Trophoblast cell (in vitro differentiated cells and primary cell): ENCODE measurements at regions not wholly inside any gene's neighbourhood (a gene's known extent, or its start where the extent isn't known, plus 50 kb on each side); places are given as distances from the start of the nearest gene placed in this dataset.

ENCODE experiments used
- DNase-seq, 2 donors: peaks; one replicate each; pipeline ENCODE4 v3.0.0-alpha.2; 2016
- H2AFZ ChIP-seq: 2 replicates; pipeline ENCODE4 v1.6.1; 2013; ENCODE audit warnings: low read length, moderate library complexity, mild to moderate bottlenecking; ENCODE audit not compliant: insufficient read depth, poor library complexity
- H2AK5ac ChIP-seq: 2 replicates; pipeline ENCODE4 v1.6.1; 2013; ENCODE audit warnings: mild to moderate bottlenecking, low read length
- H2BK120ac ChIP-seq: 2 replicates; pipeline ENCODE4 v1.6.1; 2013; ENCODE audit warnings: low read length, mild to moderate bottlenecking, moderate library complexity; ENCODE audit not compliant: insufficient read depth, poor library complexity
- H2BK12ac ChIP-seq: 2 replicates; pipeline ENCODE4 v1.6.1; 2013; ENCODE audit warnings: mild to moderate bottlenecking, low read length, moderate library complexity
- H2BK5ac ChIP-seq: 2 replicates; pipeline ENCODE4 v1.6.1; 2013; ENCODE audit warnings: low read length, low read depth, moderate library complexity, mild to moderate bottlenecking; ENCODE audit not compliant: poor library complexity
- H3K14ac ChIP-seq: 2 replicates; pipeline ENCODE4 v1.6.1; 2013; ENCODE audit warnings: mild to moderate bottlenecking, low read length
- H3K18ac ChIP-seq: 2 replicates; pipeline ENCODE4 v1.6.1; 2013; ENCODE audit warnings: mild to moderate bottlenecking, low read length
- H3K23ac ChIP-seq: 2 replicates; pipeline ENCODE4 v1.6.1; 2013; ENCODE audit warnings: low read length
- H3K27ac ChIP-seq: 2 replicates; pipeline ENCODE4 v1.5.1; 2013; ENCODE audit warnings: low read depth, mild to moderate bottlenecking, inconsistent platforms, low read length, moderate library complexity
- H3K27me3 ChIP-seq: 2 replicates; pipeline ENCODE4 v1.6.1; 2013; ENCODE audit warnings: inconsistent platforms, mild to moderate bottlenecking, low read length, moderate library complexity; ENCODE audit not compliant: insufficient read depth
- H3K36me3 ChIP-seq, 2 experiments: 1 replicate in 1 of 2; 2 replicates in 1 of 2; pipeline ENCODE4 v1.6.1; 2013; ENCODE audit warnings: low read length in 2 of 2, mild to moderate bottlenecking in 2 of 2, moderate library complexity in 1 of 2; ENCODE audit not compliant: insufficient read depth in 2 of 2, control insufficient read depth in 1 of 2
- H3K4ac ChIP-seq: 2 replicates; pipeline ENCODE4 v1.6.1; 2013; ENCODE audit warnings: low read depth, mild to moderate bottlenecking, low read length, moderate library complexity
- H3K4me1 ChIP-seq, 2 experiments: 1 replicate in 1 of 2; 2 replicates in 1 of 2; pipeline ENCODE4 v1.6.1; 2013; ENCODE audit warnings: low read length in 2 of 2, mild to moderate bottlenecking in 2 of 2, moderate library complexity in 1 of 2; ENCODE audit not compliant: insufficient read depth in 2 of 2, control insufficient read depth in 1 of 2
- H3K4me2 ChIP-seq: 2 replicates; pipeline ENCODE4 v1.6.1; 2013; ENCODE audit warnings: inconsistent platforms, mild to moderate bottlenecking, low read length, moderate library complexity
- H3K4me3 ChIP-seq: 2 replicates; pipeline ENCODE4 v1.5.1; 2013; ENCODE audit warnings: mild to moderate bottlenecking, low read depth, low read length, inconsistent platforms
- H3K79me1 ChIP-seq: one replicate; pipeline ENCODE4 v1.6.1; 2013; ENCODE audit warnings: low read length
- H3K79me2 ChIP-seq: 2 replicates; pipeline ENCODE4 v1.6.1; 2013; ENCODE audit warnings: low read length, mild to moderate bottlenecking; ENCODE audit not compliant: control insufficient read depth, insufficient read depth, poor library complexity
- H3K9ac ChIP-seq: 2 replicates; pipeline ENCODE4 v1.6.1; 2013; ENCODE audit warnings: mild to moderate bottlenecking, low read length
- H3K9me3 ChIP-seq: 2 replicates; pipeline ENCODE4 v1.6.1; 2013; ENCODE audit warnings: low read depth, mild to moderate bottlenecking, control low read depth, inconsistent platforms, low read length; ENCODE audit not compliant: insufficient read depth
- H4K12ac ChIP-seq: 2 replicates; pipeline ENCODE4 v1.6.1; 2013; ENCODE audit warnings: low read depth, mild to moderate bottlenecking, low read length, moderate library complexity
- H4K8ac ChIP-seq: 2 replicates; pipeline ENCODE4 v1.6.1; 2013; ENCODE audit warnings: low read depth, mild to moderate bottlenecking, low read length, moderate library complexity
- H4K91ac ChIP-seq: one replicate; pipeline ENCODE4 v1.6.1; 2013; ENCODE audit warnings: low read depth, mild to moderate bottlenecking, low read length, moderate library complexity
- WGBS: extraction: QIAGEN DNeasy Blood & Tissue Kit; methylation state at CpG from one replicate; pipeline ENCODE4 v1.1.7; 2013; ENCODE audit warnings: missing lambda C conversion rate; ENCODE audit not compliant: insufficient read length, insufficient coverage; ENCODE audit errors: extremely low coverage; 5-methylcytosine and 5-hydroxymethylcytosine counted together

DNA sequence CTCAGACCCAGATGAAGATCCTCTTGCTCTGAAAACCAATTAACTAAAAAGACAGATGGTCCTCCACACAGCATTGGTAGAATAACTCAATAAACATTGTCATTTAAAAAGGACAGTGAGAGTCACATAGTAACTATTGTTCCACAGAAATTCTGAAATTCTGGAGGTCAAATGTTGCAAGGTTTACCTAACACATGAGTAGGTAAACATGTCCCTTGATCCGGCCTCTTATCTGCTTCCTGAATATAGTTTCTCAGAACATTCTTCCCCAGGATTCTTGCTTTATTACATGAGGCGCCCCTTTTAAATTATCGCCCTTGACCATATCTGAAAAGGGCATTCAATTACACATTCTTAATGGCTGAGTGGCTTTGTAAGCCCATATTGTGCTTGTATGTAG is 270.7 kb downstream of the SEMA3D start:
- peaks cover 3% of the 10 kb centered on the region for H3K79me1 ChIP-seq
- H2AFZ ChIP-seq = no peak overlapping the region
- no peak overlapping the region for H4K12ac ChIP-seq
- H3K4me1 ChIP-seq = peaks cover 4% of the 10 kb centered on the region in 2 experiments
- H3K79me2 ChIP-seq = no peaks in the 10 kb centered on the region
- H2AK5ac ChIP-seq = no peak overlapping the region
- no peak overlapping the region for H3K4me2 ChIP-seq
- no peaks in the 10 kb centered on the region for H3K36me3 ChIP-seq
- no peak overlapping the region for H3K14ac ChIP-seq
- H3K27ac ChIP-seq = no peak overlapping the region
- H4K91ac ChIP-seq = no peak overlapping the region
- H2BK12ac ChIP-seq = no peak overlapping the region
- peaks cover 2% of the 10 kb centered on the region for H3K9me3 ChIP-seq
- no peak overlapping the region for H2BK120ac ChIP-seq
- no peak overlapping the region for H3K4me3 ChIP-seq
- no peak overlapping the region for H3K9ac ChIP-seq
- no peak overlapping the region for H3K4ac ChIP-seq
- H3K27me3 ChIP-seq = no peaks in the 10 kb centered on the region
- H3K23ac ChIP-seq = no peak overlapping the region
- no CpG with 5 or more reads among the region's 3 CpGs for WGBS
- DNase-seq = no peak
- no peak overlapping the region for H4K8ac ChIP-seq
- H3K18ac ChIP-seq = no peak overlapping the region
- H2BK5ac ChIP-seq = no peak overlapping the region

DNA sequence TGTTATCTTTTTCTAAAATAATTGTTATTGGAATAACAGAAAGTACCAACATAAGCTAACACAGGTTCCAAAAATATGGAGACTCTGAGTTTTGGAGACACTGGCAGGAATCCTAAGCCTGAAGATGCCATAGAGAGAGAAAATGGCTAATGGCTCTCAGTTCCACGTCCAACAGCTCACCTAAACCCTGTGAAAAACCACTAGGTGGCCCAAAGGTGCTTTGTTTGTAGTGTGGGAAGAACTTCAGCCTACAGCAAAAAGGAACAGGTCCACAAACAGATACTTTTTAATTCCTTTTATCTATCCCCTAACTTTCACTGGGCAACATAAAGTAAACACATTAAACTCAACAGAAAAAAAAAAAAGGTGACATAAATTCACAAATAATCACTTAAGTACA is 272.3 kb downstream of the SEMA3D start:
- no peaks in the 10 kb centered on the region for H3K27me3 ChIP-seq
- H3K23ac ChIP-seq = no peak overlapping the region
- H3K18ac ChIP-seq = no peak overlapping the region
- H3K4ac ChIP-seq = no peak overlapping the region
- no peak overlapping the region for H3K27ac ChIP-seq
- H2BK120ac ChIP-seq = no peak overlapping the region
- H3K4me3 ChIP-seq = no peak overlapping the region
- H4K91ac ChIP-seq = no peak overlapping the region
- H3K79me2 ChIP-seq = no peaks in the 10 kb centered on the region
- no peaks in the 10 kb centered on the region for H3K9me3 ChIP-seq
- H4K8ac ChIP-seq = no peak overlapping the region
- H3K4me1 ChIP-seq = peaks cover 4% of the 10 kb centered on the region in 2 experiments
- H2AK5ac ChIP-seq = no peak overlapping the region
- no peak overlapping the region for H3K4me2 ChIP-seq
- no peak overlapping the region for H3K14ac ChIP-seq
- no peak overlapping the region for H2AFZ ChIP-seq
- no peak overlapping the region for H3K9ac ChIP-seq
- WGBS = no CpG with 5 or more reads among the region's 1 CpG
- no peak overlapping the region for H4K12ac ChIP-seq
- no peaks in the 10 kb centered on the region for H3K36me3 ChIP-seq
- no peak overlapping the region for H2BK12ac ChIP-seq
- DNase-seq = peak in 1 of 2 donors; percentile 10
- no peak overlapping the region for H2BK5ac ChIP-seq
- H3K79me1 ChIP-seq = peaks cover 8% of the 10 kb centered on the region

DNA sequence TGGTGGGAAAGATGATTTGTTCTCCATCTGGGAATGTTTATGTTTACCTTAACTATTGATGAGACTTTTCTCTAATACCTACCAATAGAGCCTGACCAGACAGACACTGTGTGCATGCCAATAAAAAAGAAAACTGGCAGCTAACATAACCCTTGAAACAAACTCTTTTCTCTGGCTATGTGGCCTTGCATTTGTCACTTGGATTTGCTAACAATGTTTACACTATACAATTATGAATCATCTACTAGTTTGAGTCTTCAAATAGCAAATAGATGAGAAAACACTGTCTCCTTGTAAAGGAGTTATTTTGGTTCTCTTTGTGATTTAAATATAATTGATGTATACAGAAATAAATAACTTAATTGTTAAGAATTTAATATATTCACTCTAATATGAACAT is 273.1 kb downstream of the SEMA3D start:
- no peaks in the 10 kb centered on the region for H3K79me2 ChIP-seq
- H3K9ac ChIP-seq = no peak overlapping the region
- H3K4ac ChIP-seq = no peak overlapping the region
- no peak overlapping the region for H3K4me2 ChIP-seq
- no peak overlapping the region for H2BK120ac ChIP-seq
- H2AFZ ChIP-seq = no peak overlapping the region
- H3K4me3 ChIP-seq = no peak overlapping the region
- H3K79me1 ChIP-seq = peaks cover 8% of the 10 kb centered on the region
- no peak overlapping the region for H3K27ac ChIP-seq
- H4K91ac ChIP-seq = no peak overlapping the region
- H3K27me3 ChIP-seq = no peaks in the 10 kb centered on the region
- H3K9me3 ChIP-seq = no peaks in the 10 kb centered on the region
- no peak overlapping the region for H2BK12ac ChIP-seq
- H2BK5ac ChIP-seq = no peak overlapping the region
- no peak overlapping the region for H3K23ac ChIP-seq
- H2AK5ac ChIP-seq = no peak overlapping the region
- H3K14ac ChIP-seq = no peak overlapping the region
- no peak overlapping the region for H4K12ac ChIP-seq
- H3K36me3 ChIP-seq = no peaks in the 10 kb centered on the region
- no peak overlapping the region for H3K18ac ChIP-seq
- DNase-seq = peak in 1 of 2 donors; percentile 28
- H3K4me1 ChIP-seq = peaks cover 4% of the 10 kb centered on the region in 2 experiments
- no peak overlapping the region for H4K8ac ChIP-seq

DNA sequence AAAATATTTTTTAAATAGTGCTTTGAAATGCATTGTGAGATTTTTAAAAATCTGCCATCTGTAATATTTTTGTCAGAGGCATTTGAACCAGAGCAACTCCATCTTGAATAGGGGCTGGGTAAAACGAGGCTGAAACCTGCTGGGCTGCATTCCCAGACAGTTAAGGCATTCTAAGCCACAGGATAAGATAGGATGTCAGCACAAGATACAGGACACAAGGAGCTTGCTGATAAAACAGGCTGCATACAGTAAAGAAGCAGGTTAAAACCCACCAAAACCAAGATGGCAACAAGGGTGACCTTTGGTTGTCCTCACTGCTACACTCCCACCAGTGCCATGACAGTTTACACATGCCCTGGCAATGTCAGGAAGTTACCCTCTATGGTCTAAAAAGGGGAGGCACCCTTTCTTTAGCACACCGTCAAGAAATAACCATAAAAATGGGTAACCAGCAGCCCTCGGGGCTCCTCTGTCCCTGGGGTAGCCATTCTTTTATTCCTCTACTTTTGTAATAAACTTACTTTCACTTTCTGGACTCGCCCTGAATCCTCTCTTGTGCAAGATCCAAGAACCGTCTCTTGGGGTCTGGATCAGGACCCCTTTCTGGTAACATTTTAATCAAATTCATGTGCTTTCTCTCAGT is 273.7 kb downstream of the SEMA3D start:
- peaks cover 4% of the 10 kb centered on the region in 2 experiments for H3K4me1 ChIP-seq
- H2BK5ac ChIP-seq = peak overlapping the region; percentile 50
- peak overlapping the region; percentile 1 for H3K18ac ChIP-seq
- peak; percentile 82 to 85 for DNase-seq
- no peak overlapping the region for H3K4me2 ChIP-seq
- no peak overlapping the region for H3K9ac ChIP-seq
- H3K27me3 ChIP-seq = no peaks in the 10 kb centered on the region
- H4K91ac ChIP-seq = peak overlapping the region; percentile 77
- no peaks in the 10 kb centered on the region for H3K79me2 ChIP-seq
- no peak overlapping the region for H2AK5ac ChIP-seq
- no peak overlapping the region for H3K4ac ChIP-seq
- H3K14ac ChIP-seq = peak overlapping the region; percentile 6
- peak overlapping the region; percentile 37 for H3K27ac ChIP-seq
- no peak overlapping the region for H3K4me3 ChIP-seq
- no peak overlapping the region for H4K12ac ChIP-seq
- no peak overlapping the region for H3K23ac ChIP-seq
- no peaks in the 10 kb centered on the region for H3K9me3 ChIP-seq
- H2AFZ ChIP-seq = no peak overlapping the region
- WGBS = no CpG with 5 or more reads among the region's 5 CpGs
- H4K8ac ChIP-seq = peak overlapping the region; percentile 69
- H2BK12ac ChIP-seq = peak overlapping the region; percentile 8
- peak overlapping the region; percentile 96 for H2BK120ac ChIP-seq
- H3K79me1 ChIP-seq = peaks cover 8% of the 10 kb centered on the region
- H3K36me3 ChIP-seq = no peaks in the 10 kb centered on the region
